Esophagus muscularis mucosa (tissue), 4 donors: ENCODE measurements at regions not wholly inside any gene's neighbourhood (a gene's known extent, or its start where the extent isn't known, plus 50 kb on each side); places are given as distances from the start of the nearest gene placed in this dataset.

ENCODE experiments used
- CTCF ChIP-seq, 3 experiments: fragments of 200-600 bp in 2 of 3; fragments of 450-650 bp in 1 of 3; sonication (generic) in 2 of 3; IDR thresholded peaks; one replicate each; pipeline ENCODE4 v1.5.1; 2017 to 2019; ENCODE audit warnings: antibody characterized with exemption in 3 of 3, mild to moderate bottlenecking in 2 of 3, moderate library complexity in 1 of 3
- EP300 ChIP-seq: sonication (generic); formaldehyde crosslinking; IDR thresholded peaks from one replicate; pipeline ENCODE4 v1.6.1; 2017; ENCODE audit warnings: antibody characterized with exemption
- POLR2A ChIP-seq: fragments of 450-650 bp; IDR thresholded peaks from one replicate; pipeline ENCODE4 v1.6.1; 2017; ENCODE audit warnings: antibody characterized with exemption, moderate library complexity, mild to moderate bottlenecking, low read depth
- POLR2AphosphoS5 ChIP-seq, 2 donors: sonication (generic); formaldehyde crosslinking; IDR thresholded peaks; one replicate each; pipeline ENCODE4 v1.6.1; 2017; ENCODE audit warnings: antibody characterized with exemption in 2 of 2

GRCh38 chr2:104487366-104487765, 366.5 kb upstream of the POU3F3 start:
- TF ChIP-seq CTCF (IDR thresholded peaks at IDR 0.05), result no peak
- TF ChIP-seq EP300, result no peak
- no peak for TF ChIP-seq POLR2AphosphoS5 (IDR thresholded peaks at IDR 0.05)
- no peak for TF ChIP-seq POLR2A
